HEK293 (cell line): ENCODE measurements at regions not wholly inside any gene's neighbourhood (a gene's known extent, or its start where the extent isn't known, plus 50 kb on each side); places are given as distances from the start of the nearest gene placed in this dataset.

Experiments
- CTCF ChIP-seq: fragments of 450-650 bp; formaldehyde crosslinking; IDR thresholded peaks from 2 replicates; pipeline ENCODE4 v1.5.1; 2016; ENCODE audit warnings: missing biosample characterization, missing genetic modification characterization
- PBX3 ChIP-seq: sonication (generic); formaldehyde crosslinking; IDR thresholded peaks from 2 replicates; pipeline ENCODE4 v1.8.1; 2022; ENCODE audit warnings: mild to moderate bottlenecking, moderate library complexity, missing genetic modification reagents
- PRDM2 ChIP-seq: fragments of 450-650 bp; formaldehyde crosslinking; IDR thresholded peaks from 2 replicates; pipeline ENCODE4 v1.5.1; 2016; ENCODE audit warnings: missing biosample characterization, missing genetic modification characterization, borderline replicate concordance
- REST ChIP-seq: fragments of 450-650 bp; formaldehyde crosslinking; IDR thresholded peaks from 2 replicates; pipeline ENCODE4 v1.5.1; 2016; ENCODE audit warnings: missing biosample characterization, missing genetic modification characterization
- SCRT1 ChIP-seq: fragments of 450-650 bp; formaldehyde crosslinking; IDR thresholded peaks from 2 replicates; pipeline ENCODE4 v1.5.1; 2016; ENCODE audit warnings: missing biosample characterization, missing genetic modification characterization, borderline replicate concordance
- ZBTB10 ChIP-seq: fragments of 450-650 bp; formaldehyde crosslinking; IDR thresholded peaks from 2 replicates; pipeline ENCODE4 v1.5.1; 2016; ENCODE audit warnings: missing biosample characterization, missing genetic modification characterization
- ZBTB20 ChIP-seq: fragments of 450-650 bp; formaldehyde crosslinking; IDR thresholded peaks from 2 replicates; pipeline ENCODE4 v1.5.1; 2016; ENCODE audit warnings: missing biosample characterization, missing genetic modification characterization
- ZFP37 ChIP-seq: fragments of 450-650 bp; formaldehyde crosslinking; IDR thresholded peaks from 2 replicates; pipeline ENCODE4 v1.5.1; 2016; ENCODE audit warnings: missing biosample characterization, missing genetic modification characterization
- ZNF548 ChIP-seq: fragments of 450-650 bp; formaldehyde crosslinking; IDR thresholded peaks from 2 replicates; pipeline ENCODE4 v1.5.1; 2016; ENCODE audit warnings: missing biosample characterization, missing genetic modification characterization
- ZNF560 ChIP-seq: fragments of 450-650 bp; formaldehyde crosslinking; IDR thresholded peaks from 2 replicates; pipeline ENCODE4 v1.5.1; 2017; ENCODE audit warnings: missing biosample characterization, missing genetic modification characterization, borderline replicate concordance
- ZNF639 ChIP-seq: fragments of 450-650 bp; formaldehyde crosslinking; IDR thresholded peaks from 2 replicates; pipeline ENCODE4 v1.5.1; 2016; ENCODE audit warnings: missing biosample characterization, missing genetic modification characterization
- ZNF670 ChIP-seq: fragments of 450-650 bp; formaldehyde crosslinking; IDR thresholded peaks from 2 replicates; pipeline ENCODE4 v1.5.1; 2016; ENCODE audit warnings: missing biosample characterization, missing genetic modification characterization, low read depth
- ZNF704 ChIP-seq: fragments of 450-650 bp; formaldehyde crosslinking; IDR thresholded peaks from 2 replicates; pipeline ENCODE4 v1.5.1; 2016; ENCODE audit warnings: missing biosample characterization, missing genetic modification characterization
- ZNF785 ChIP-seq: fragments of 450-650 bp; formaldehyde crosslinking; IDR thresholded peaks from 2 replicates; pipeline ENCODE4 v1.5.1; 2016; ENCODE audit warnings: missing biosample characterization, missing genetic modification characterization

- TF ChIP-seq PRDM2 (tag by site-specific recombination) (no peak), ZBTB10 (tag by site-specific recombination) (no peak), ZNF560 (no peak), ZNF670 (tag by site-specific recombination) (no peak), ZNF548 (no peak), ZNF785 (tag by site-specific recombination) (no peak), CTCF (tag by site-specific recombination) (no peak), ZFP37 (no peak), ZBTB20 (tag by site-specific recombination) (no peak), SCRT1 (tag by site-specific recombination) (no peak), PBX3 (no peak), ZNF704 (tag by site-specific recombination) (no peak), REST (tag by site-specific recombination) (no peak), ZNF639 (tag by site-specific recombination) (no peak)
Observed at GRCh38 chr10:43749145-43749576, 100.5 kb upstream of the ZNF32 start.
